HG02763 (cell line): ENCODE measurements at regions not wholly inside any gene's neighbourhood (a gene's known extent, or its start where the extent isn't known, plus 50 kb on each side); places are given as distances from the start of the nearest gene placed in this dataset.

Source experiments
- ATAC-seq: cut with Tn5 transposase; IDR thresholded peaks from one replicate; pipeline ENCODE4 v1.9.1; 2021; ENCODE audit warnings: mild to moderate bottlenecking, moderate library complexity; ENCODE audit not compliant: unreplicated experiment

- no peak for ATAC-seq
Observed at GRCh38 chr9:107667231-107668070, 177.9 kb upstream of the KLF4 start.

GRCh38 chr9:107665057-107665456 lies 175.5 kb upstream of the KLF4 start:
- ATAC-seq: no peak

GRCh38 chr9:107660976-107661375 lies 171.4 kb upstream of the KLF4 start:
- ATAC-seq: no peak

GRCh38 chr9:107653263-107653821 lies 163.8 kb upstream of the KLF4 start:
- ATAC-seq: no peak

GRCh38 chr9:107650995-107651394 lies 161.4 kb upstream of the KLF4 start:
- no peak for ATAC-seq

- no peak for ATAC-seq
Observed at GRCh38 chr9:107650321-107650720, 160.8 kb upstream of the KLF4 start.

- ATAC-seq: no peak
Observed at GRCh38 chr9:107648153-107648715, 158.7 kb upstream of the KLF4 start.

- ATAC-seq: no peak
Observed at GRCh38 chr9:107647611-107648010, 158.0 kb upstream of the KLF4 start.

GRCh38 chr9:107647141-107647540 lies 157.6 kb upstream of the KLF4 start:
- no peak for ATAC-seq

GRCh38 chr9:107645464-107645833 lies 155.9 kb upstream of the KLF4 start:
- no peak for ATAC-seq

- ATAC-seq: no peak
Observed at GRCh38 chr9:107644733-107645463, 155.3 kb upstream of the KLF4 start.

GRCh38 chr9:107639426-107639825 lies 149.9 kb upstream of the KLF4 start:
- ATAC-seq: no peak

- no peak for ATAC-seq
Observed at GRCh38 chr9:107638521-107639310, 149.1 kb upstream of the KLF4 start.

GRCh38 chr9:107637421-107638420 lies 148.2 kb upstream of the KLF4 start:
- no peak for ATAC-seq

GRCh38 chr9:107636571-107637381 lies 147.2 kb upstream of the KLF4 start:
- ATAC-seq: no peak

- ATAC-seq: no peak
Observed at GRCh38 chr9:107635803-107636174, 146.2 kb upstream of the KLF4 start.

GRCh38 chr9:107635101-107635802 lies 145.7 kb upstream of the KLF4 start:
- no peak for ATAC-seq

- ATAC-seq: no peak
Observed at GRCh38 chr9:107633406-107633805, 143.8 kb upstream of the KLF4 start.
